Body of pancreas (tissue), 4 donors: ENCODE measurements at regions not wholly inside any gene's neighbourhood (a gene's known extent, or its start where the extent isn't known, plus 50 kb on each side); places are given as distances from the start of the nearest gene placed in this dataset.

Source experiments
- ATAC-seq: fragments of 150-250 bp; one replicate; pipeline ENCODE4 v1.9.1; 2016
- DNase-seq, 4 donors: peaks; one replicate each; pipeline ENCODE4 v3.0.0-alpha.2; 2019
- H3K27ac ChIP-seq, 4 donors: fragments of 200-600 bp; sonication (generic); 1 replicate in 3 of 4; 2 replicates in 1 of 4; pipeline versions ENCODE4 v1.5.1 to v1.6.1; 2016 to 2019; ENCODE audit warnings: mild to moderate bottlenecking in 1 of 4, mixed read lengths in 1 of 4, moderate library complexity in 1 of 4
- H3K27me3 ChIP-seq, 2 donors: fragments of 200-600 bp; sonication (generic); one replicate each; pipeline ENCODE4 v1.6.0; 2016; ENCODE audit warnings: mild to moderate bottlenecking in 1 of 2
- H3K36me3 ChIP-seq, 2 donors: fragments of 200-600 bp; sonication (generic); replicated peaks in 1 of 2; 2 replicates each; pipeline ENCODE4 v1.5.1; 2016; ENCODE audit warnings: low read depth in 2 of 2; ENCODE audit not compliant: insufficient read depth in 1 of 2
- H3K4me1 ChIP-seq: fragments of 200-600 bp; sonication (generic); one replicate; pipeline ENCODE4 v1.6.0; 2016
- H3K4me3 ChIP-seq, 2 donors: fragments of 200-600 bp; sonication (generic); 1 replicate in 1 of 2; 2 replicates in 1 of 2; pipeline ENCODE4 v1.5.1; 2016 to 2019
- H3K9me3 ChIP-seq, 3 donors: fragments of 200-600 bp; sonication (generic); 1 replicate in 2 of 3; 2 replicates in 1 of 3; pipeline ENCODE4 v1.5.1; 2016
- CTCF ChIP-seq, 7 experiments: fragments of 450-650 bp in 4 of 7; fragments of 200-600 bp in 3 of 7; sonication (generic) in 3 of 7; IDR thresholded peaks; one replicate each; pipeline ENCODE4 v1.5.1; 2016 to 2019; ENCODE audit warnings: antibody characterized with exemption in 7 of 7
- POLR2A ChIP-seq, 3 donors: fragments of 450-650 bp; IDR thresholded peaks; one replicate each; pipeline ENCODE4 v1.6.1; 2016; ENCODE audit warnings: antibody characterized with exemption in 3 of 3, mild to moderate bottlenecking in 2 of 3
- WGBS, 2 donors: methylation state at CpG; one replicate each; pipeline ENCODE4 v1.1.5; 2017; 5-methylcytosine and 5-hydroxymethylcytosine counted together
- intact Hi-C: fragments of 100-400 bp; cut with DNase I; formaldehyde crosslinking; loops from one replicate; pipeline ENCODE4 v1.15.1; 2023

GRCh38 chr9:19925674-19926503 is 137.1 kb upstream of the SLC24A2 start:
- H3K27ac ChIP-seq, result no peak overlapping the region

GRCh38 chr9:19924080-19924479 is 135.2 kb upstream of the SLC24A2 start:
- intact Hi-C loops, result loop anchor here (10.0 kb wide), 1 partner anchor 1181 kb away; no protein-coding TSS in a partner anchor
- no peak for ATAC-seq
- Histone ChIP-seq H3K9me3 (no peaks in the 10 kb centered on the region), H3K27me3 (no peaks in the 10 kb centered on the region), H3K27ac (no peak overlapping the region), H3K4me1 (peaks cover 4% of the 10 kb centered on the region), H3K36me3 (no peaks in the 10 kb centered on the region), H3K4me3 (no peak overlapping the region)
- DNase-seq, result no peak
- no peak for TF ChIP-seq POLR2A (IDR thresholded peaks at IDR 0.05)
- no peak for TF ChIP-seq CTCF (IDR thresholded peaks at IDR 0.05)
- WGBS, 2 donors, result 34 to 42% methylated on average over 2 of the region's 2 CpGs

More at GRCh38 chr9:19925674-19926503, 137.1 kb upstream of the SLC24A2 start:
- intact Hi-C loops, result loop anchor here (10.0 kb wide), 1 partner anchor 1179 kb away; no protein-coding TSS in a partner anchor
- peak; percentile 91 to 98 (median 94) for TF ChIP-seq CTCF (IDR thresholded peaks at IDR 0.05)
- no peak for TF ChIP-seq POLR2A (IDR thresholded peaks at IDR 0.05)
- DNase-seq (peak; percentile 70 to 80 (median 76)), ATAC-seq (peak; percentile 97)
- Histone ChIP-seq H3K4me3 (no peak overlapping the region), H3K27me3 (no peaks in the 10 kb centered on the region), H3K36me3 (no peaks in the 10 kb centered on the region), H3K4me1 (peaks cover 4% of the 10 kb centered on the region), H3K9me3 (no peaks in the 10 kb centered on the region)
- WGBS, 2 donors, result 1 to 3% methylated on average over 20 of the region's 20 CpGs

GRCh38 chr9:19922476-19923118 is 133.8 kb upstream of the SLC24A2 start:
- Histone ChIP-seq H3K27me3 (no peaks in the 10 kb centered on the region), H3K4me3 (no peak overlapping the region), H3K27ac (no peak overlapping the region), H3K9me3 (no peaks in the 10 kb centered on the region), H3K36me3 (no peaks in the 10 kb centered on the region), H3K4me1 (peaks cover 4% of the 10 kb centered on the region)
- DNase-seq (peak in 1 of 4 donors; percentile 16), ATAC-seq (no peak)
- 45 to 47% methylated on average over 2 of the region's 2 CpGs for WGBS, 2 donors
- TF ChIP-seq POLR2A (IDR thresholded peaks at IDR 0.05), result no peak
- peak in 5 of 7 experiments; percentile 11 to 35 (median 18) for TF ChIP-seq CTCF (IDR thresholded peaks at IDR 0.05)
- intact Hi-C loops, result loop anchor here (10.0 kb wide), 1 partner anchor 1182 kb away; no protein-coding TSS in a partner anchor

DNA sequence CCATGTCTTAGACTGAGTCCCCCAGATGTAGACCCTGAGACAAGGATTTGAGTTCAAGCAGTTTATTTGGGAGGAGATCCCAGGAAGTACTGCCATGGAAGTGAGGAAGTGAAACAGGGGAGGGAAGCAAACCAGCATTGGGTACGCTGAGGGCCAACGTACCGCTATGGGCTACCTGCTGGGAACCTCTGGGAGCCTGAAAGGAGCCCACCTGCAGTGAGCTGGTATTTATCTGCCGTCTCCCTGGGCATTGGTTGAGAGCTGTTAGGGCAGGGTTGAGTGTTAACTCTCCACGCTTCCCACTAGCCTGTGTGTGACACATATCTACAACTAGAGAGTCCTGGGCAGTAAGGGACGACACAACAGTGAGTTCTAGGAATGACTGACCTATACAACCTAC is 131.6 kb upstream of the SLC24A2 start:
- 62 to 67% methylated on average over 6 of the region's 6 CpGs for WGBS, 2 donors
- no peaks in the 10 kb centered on the region for H3K27me3 ChIP-seq
- ATAC-seq, result no peak
- H3K4me3 ChIP-seq, result no peak overlapping the region
- no peaks in the 10 kb centered on the region for H3K4me1 ChIP-seq
- intact Hi-C loops, result loop anchor here (10.0 kb wide), 1 partner anchor 1184 kb away; no protein-coding TSS in a partner anchor
- no peak overlapping the region for H3K27ac ChIP-seq
- H3K36me3 ChIP-seq, result no peaks in the 10 kb centered on the region
- TF ChIP-seq POLR2A (IDR thresholded peaks at IDR 0.05) (no peak), CTCF (IDR thresholded peaks at IDR 0.05) (no peak)
- no peak for DNase-seq
- H3K9me3 ChIP-seq, result no peaks in the 10 kb centered on the region
